ENCODE measurements at regions not wholly inside any gene's neighbourhood (a gene's known extent, or its start where the extent isn't known, plus 50 kb on each side); places are given as distances from the start of the nearest gene placed in this dataset.

DNA sequence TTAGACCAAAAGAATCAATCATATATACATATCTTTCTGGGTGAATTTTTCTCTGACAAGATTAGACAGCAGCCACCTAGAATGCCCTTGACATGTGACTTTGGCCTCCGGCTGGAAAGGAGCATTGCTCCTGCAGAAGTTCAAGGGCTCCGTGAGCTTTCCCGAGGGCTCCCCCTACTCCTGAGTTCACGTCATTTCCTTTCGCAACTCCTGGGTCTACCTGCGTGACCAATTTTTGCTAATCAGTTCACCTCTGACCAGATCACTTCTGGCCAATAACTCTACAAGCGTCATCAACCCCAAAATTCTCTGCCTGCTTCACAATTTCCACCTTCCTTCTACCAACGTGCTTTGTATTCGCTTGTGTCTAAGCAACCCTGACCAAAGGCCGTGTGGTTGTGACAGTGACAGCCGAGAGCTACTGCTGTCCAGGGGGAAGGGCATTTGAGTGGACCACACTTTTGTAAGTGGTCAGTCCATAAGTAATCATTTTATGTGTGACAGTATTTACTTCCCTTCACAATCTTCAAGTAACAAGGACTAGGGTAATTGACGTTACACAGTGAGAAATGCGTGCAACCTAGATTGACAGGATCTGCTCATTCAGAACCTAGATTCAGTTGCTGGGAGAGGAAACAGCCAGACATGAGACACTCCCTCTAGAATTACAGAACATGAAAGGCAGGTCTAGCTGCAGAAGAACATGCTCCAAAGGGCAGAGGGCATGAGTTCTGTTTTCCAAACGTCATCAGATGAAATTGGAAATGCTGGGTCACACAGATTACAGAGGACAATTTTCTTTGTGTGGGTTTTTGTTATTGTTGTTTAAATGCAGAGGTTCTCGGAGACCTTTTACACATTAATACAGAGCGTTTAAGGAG, 145.9 kb upstream of the SPACA7 start:
- intact Hi-C loops (cut with DNase I), result no loop called here
- no peak overlapping the region for H3K4me3 ChIP-seq
- ATAC-seq (no peak), DNase-seq (no peak)
- no peaks in the 10 kb centered on the region for H3K9me3 ChIP-seq
- H3K27ac ChIP-seq, result no peak overlapping the region
- H3K4me1 ChIP-seq, result no peaks in the 10 kb centered on the region
- H3K36me3 ChIP-seq, result no peaks in the 10 kb centered on the region
- TF ChIP-seq, protein P1, sequence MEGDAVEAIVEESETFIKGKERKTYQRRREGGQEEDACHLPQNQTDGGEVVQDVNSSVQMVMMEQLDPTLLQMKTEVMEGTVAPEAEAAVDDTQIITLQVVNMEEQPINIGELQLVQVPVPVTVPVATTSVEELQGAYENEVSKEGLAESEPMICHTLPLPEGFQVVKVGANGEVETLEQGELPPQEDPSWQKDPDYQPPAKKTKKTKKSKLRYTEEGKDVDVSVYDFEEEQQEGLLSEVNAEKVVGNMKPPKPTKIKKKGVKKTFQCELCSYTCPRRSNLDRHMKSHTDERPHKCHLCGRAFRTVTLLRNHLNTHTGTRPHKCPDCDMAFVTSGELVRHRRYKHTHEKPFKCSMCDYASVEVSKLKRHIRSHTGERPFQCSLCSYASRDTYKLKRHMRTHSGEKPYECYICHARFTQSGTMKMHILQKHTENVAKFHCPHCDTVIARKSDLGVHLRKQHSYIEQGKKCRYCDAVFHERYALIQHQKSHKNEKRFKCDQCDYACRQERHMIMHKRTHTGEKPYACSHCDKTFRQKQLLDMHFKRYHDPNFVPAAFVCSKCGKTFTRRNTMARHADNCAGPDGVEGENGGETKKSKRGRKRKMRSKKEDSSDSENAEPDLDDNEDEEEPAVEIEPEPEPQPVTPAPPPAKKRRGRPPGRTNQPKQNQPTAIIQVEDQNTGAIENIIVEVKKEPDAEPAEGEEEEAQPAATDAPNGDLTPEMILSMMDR (IDR thresholded peaks at IDR 0.05), result no peak
- H3K27me3 ChIP-seq (ENCODE audit: low read depth), result no peaks in the 10 kb centered on the region

DNA sequence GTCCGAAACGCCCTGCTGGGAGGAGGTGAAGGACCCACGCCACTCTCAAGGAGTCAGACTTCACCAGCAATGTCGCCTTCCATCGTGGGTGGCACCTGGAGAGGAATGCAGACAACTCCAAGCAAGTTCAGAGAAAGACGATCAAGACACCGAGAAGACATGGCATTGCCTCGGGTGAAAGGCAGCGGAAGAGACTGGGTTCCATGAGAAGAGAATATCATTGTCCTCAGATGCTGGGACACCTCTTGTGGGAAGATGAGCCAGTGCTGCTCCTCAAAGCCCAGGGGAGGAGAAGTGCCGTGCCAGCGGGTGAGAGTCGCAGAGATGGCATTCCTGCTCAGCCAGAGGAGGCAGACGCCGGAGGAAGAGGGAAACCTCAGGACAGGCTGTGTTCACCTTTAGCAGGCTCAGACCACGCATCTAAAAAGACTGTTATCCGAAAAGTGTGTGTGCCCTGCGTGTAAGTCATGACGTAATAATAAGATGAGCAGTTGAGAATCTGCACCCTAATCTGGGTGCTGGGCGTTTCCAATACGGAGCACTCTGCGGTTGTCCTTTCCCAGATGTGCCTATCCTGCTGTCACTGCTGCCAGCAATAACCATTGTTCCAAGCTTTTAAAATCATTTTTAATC, 144.6 kb upstream of the SPACA7 start:
- TF ChIP-seq, protein P1 (IDR thresholded peaks at IDR 0.05), result no peak
- DNase-seq (no peak), ATAC-seq (no peak)
- Histone ChIP-seq H3K36me3 (no peaks in the 10 kb centered on the region), H3K27ac (no peak overlapping the region), H3K9me3 (no peaks in the 10 kb centered on the region), H3K27me3 (ENCODE audit: low read depth) (no peaks in the 10 kb centered on the region), H3K4me3 (no peak overlapping the region), H3K4me1 (no peaks in the 10 kb centered on the region)
- intact Hi-C loops (cut with DNase I), result no loop called here

DNA sequence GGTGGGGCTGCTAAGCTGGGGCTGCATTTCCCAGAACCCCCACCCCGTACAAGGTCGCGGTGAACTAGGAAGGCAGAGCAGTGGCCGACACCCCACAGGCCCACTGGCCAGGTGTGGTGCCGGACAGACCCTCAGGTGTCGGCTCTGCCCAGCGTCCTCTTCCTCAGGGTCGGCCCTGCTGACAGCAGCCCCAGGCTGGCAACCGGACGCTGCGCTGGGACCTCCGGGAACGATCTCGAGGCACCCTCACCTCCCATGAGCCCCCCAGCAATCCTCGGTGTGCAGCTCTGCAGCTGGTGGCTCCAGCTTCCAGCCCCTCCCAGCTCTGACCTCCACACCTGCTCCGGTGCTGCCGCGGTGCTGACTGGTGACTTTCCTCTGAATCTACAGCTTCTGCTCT, 142.9 kb upstream of the SPACA7 start:
- Histone ChIP-seq H3K27me3 (ENCODE audit: low read depth) (no peaks in the 10 kb centered on the region), H3K9me3 (no peaks in the 10 kb centered on the region), H3K27ac (no peak overlapping the region), H3K4me3 (no peak overlapping the region), H3K4me1 (no peaks in the 10 kb centered on the region), H3K36me3 (no peaks in the 10 kb centered on the region)
- TF ChIP-seq, protein P1 (IDR thresholded peaks at IDR 0.05), result no peak
- DNase-seq (no peak), ATAC-seq (peak in 1 of 2 donors; percentile 11)
- intact Hi-C loops (cut with DNase I), result no loop called here

DNA sequence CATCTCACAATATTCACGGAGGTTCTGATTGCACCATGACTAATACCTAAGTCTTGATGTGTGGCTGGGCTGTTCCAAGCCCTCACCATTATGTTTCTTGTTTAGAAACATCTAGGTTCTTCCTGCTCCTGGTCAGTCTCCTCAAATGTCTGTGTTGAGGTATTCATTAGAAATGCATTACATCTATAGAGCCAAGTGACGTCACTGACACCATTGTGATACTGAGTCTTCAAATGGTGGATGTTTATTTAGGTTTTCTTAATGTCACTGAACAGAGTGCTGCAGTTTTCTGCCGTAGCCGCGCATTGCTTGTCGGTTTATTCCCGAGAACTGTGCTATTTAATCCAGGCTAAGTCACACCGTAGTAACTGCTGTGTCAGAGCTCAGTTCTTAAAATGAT, 142.4 kb upstream of the SPACA7 start:
- Histone ChIP-seq H3K27me3 (ENCODE audit: low read depth) (no peaks in the 10 kb centered on the region), H3K27ac (no peak overlapping the region), H3K36me3 (no peaks in the 10 kb centered on the region), H3K4me1 (no peaks in the 10 kb centered on the region), H3K9me3 (no peaks in the 10 kb centered on the region), H3K4me3 (no peak overlapping the region)
- TF ChIP-seq, protein P1 (IDR thresholded peaks at IDR 0.05), result no peak
- intact Hi-C loops (cut with DNase I), result no loop called here
- no peak for DNase-seq
- no peak for ATAC-seq

DNA sequence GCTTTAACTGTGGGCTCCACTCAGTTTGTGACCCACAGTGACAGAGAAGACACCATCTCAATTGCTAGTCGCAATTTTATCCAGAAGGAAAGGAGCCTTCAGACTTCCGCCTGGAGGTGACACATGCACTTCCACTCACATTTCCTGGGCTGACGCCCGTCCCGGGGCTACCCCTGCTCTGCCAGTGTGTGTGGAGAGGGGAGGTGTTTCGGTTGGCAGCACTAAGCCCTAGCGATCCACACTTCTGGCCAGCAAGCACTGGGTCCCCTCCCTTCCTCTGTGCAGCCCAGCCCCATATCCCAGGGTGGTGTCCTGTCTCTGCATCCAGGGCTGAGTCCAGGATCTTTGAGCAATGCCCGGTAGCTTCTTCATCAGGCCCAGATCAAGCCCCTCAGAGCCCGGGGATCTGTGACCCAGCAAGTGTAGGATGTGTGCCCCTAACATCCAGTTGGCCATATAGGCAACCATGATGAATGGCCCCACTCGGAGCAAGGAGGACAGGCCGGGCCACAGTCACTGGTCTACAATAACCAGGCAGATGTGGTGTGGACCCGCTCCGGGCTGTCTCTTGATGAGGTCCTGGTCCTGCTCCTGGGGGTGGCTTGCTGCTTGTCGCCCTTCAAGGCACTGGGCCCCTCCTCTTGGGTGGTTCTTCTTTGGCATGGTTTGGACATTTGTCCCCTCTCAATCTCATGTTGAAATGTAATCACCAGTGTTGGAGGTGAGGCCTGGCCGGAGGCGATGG, 141.9 kb upstream of the SPACA7 start:
- H3K4me1 ChIP-seq, result no peaks in the 10 kb centered on the region
- no peaks in the 10 kb centered on the region for H3K36me3 ChIP-seq
- H3K4me3 ChIP-seq, result no peak overlapping the region
- DNase-seq, result no peak
- H3K9me3 ChIP-seq, result no peaks in the 10 kb centered on the region
- no peak for ATAC-seq
- no peaks in the 10 kb centered on the region for H3K27me3 ChIP-seq (ENCODE audit: low read depth)
- intact Hi-C loops (cut with DNase I), result no loop called here
- TF ChIP-seq, protein P1 (IDR thresholded peaks at IDR 0.05), result no peak
- H3K27ac ChIP-seq, result no peak overlapping the region
